AG04449 (cell line): ENCODE measurements at regions not wholly inside any gene's neighbourhood (a gene's known extent, or its start where the extent isn't known, plus 50 kb on each side); places are given as distances from the start of the nearest gene placed in this dataset.

ENCODE experiments used
- CTCF ChIA-PET: fragments of 350-600 bp; formaldehyde crosslinking; extraction: SDS; loops from one replicate; lab custom pipeline; 2021; ENCODE audit warnings: antibody characterized with exemption; lab: Yijun Ruan, JAX
- POLR2A ChIA-PET: fragments of 400-600, 350-600 bp; formaldehyde crosslinking; extraction: SDS; loops from one replicate; lab custom pipeline; 2020; ENCODE audit warnings: antibody characterized with exemption, inconsistent platforms; lab: Yijun Ruan, JAX
- DNase-seq: peaks from one replicate; pipeline ENCODE4 v3.0.0-alpha.2; 2010; ENCODE audit warnings: low read depth, low spot score
- H3K4me3 ChIP-seq: 2 replicates; pipeline ENCODE4 v1.5.1; 2011; ENCODE audit warnings: low read depth, mild to moderate bottlenecking, control low read depth, low read length
- CTCF ChIP-seq: IDR thresholded peaks from one replicate; pipeline ENCODE4 v1.5.1; 2011; ENCODE audit warnings: mild to moderate bottlenecking, moderate library complexity, low read length, control low read depth, inconsistent platforms; ENCODE audit not compliant: insufficient read depth; ENCODE audit errors: missing control alignments

- CTCF ChIA-PET = no interaction called here
Observed at GRCh38 chr10:8323428-8324054, 269.1 kb downstream of the GATA3 start.

GRCh38 chr10:8325024-8325980 lies 270.8 kb downstream of the GATA3 start:
- no peak for TF ChIP-seq CTCF
- CTCF ChIA-PET = interaction anchor here (0.7 kb wide), 1 partner anchor 914 kb away, joined by 3 read pairs; no protein-coding TSS in a partner anchor
- POLR2A ChIA-PET = no interaction called here
- no peak for DNase-seq
- no peak overlapping the region for H3K4me3 ChIP-seq

More at GRCh38 chr10:8323428-8324054, 269.1 kb downstream of the GATA3 start:
- H3K4me3 ChIP-seq = no peak overlapping the region
- DNase-seq = no peak
- POLR2A ChIA-PET = no interaction called here
- TF ChIP-seq CTCF = no peak

- no peak for TF ChIP-seq CTCF
- ChIA-PET CTCF (no interaction called here), POLR2A (no interaction called here)
- no peak for DNase-seq
- H3K4me3 ChIP-seq = no peak overlapping the region
Observed at GRCh38 chr10:8326396-8327139, 272.1 kb downstream of the GATA3 start.

- POLR2A ChIA-PET = no interaction called here
- no peak overlapping the region for H3K4me3 ChIP-seq
- TF ChIP-seq CTCF = no peak
- DNase-seq = no peak
- CTCF ChIA-PET = no interaction called here
Observed at GRCh38 chr10:8327140-8327423, 272.6 kb downstream of the GATA3 start.

GRCh38 chr10:8331387-8331786 lies 276.9 kb downstream of the GATA3 start:
- CTCF ChIA-PET = no interaction called here
- DNase-seq = no peak
- no peak overlapping the region for H3K4me3 ChIP-seq
- no peak for TF ChIP-seq CTCF
- POLR2A ChIA-PET = no interaction called here
